Caco-2 (cell line): ENCODE measurements at regions not wholly inside any gene's neighbourhood (a gene's known extent, or its start where the extent isn't known, plus 50 kb on each side); places are given as distances from the start of the nearest gene placed in this dataset.
A peak's percentile ranks its signal among the peaks of the same experiment; 100 is the strongest.

Experiments
- BruUV-seq: library from RNA; stranded (reverse); fragments of 400-500 nt; replicated peaks from 2 replicates; lab custom pipeline; 2021; lab: Mats Ljungman, UMichigan
- CTCF ChIA-PET: fragments of 300-600 bp; sonication (Branson Sonifier 250); formaldehyde crosslinking; loops from one replicate; lab custom pipeline; 2022; ENCODE audit warnings: antibody characterized with exemption; lab: Charles Lee
- POLR2A ChIA-PET: fragments of 300-600 bp; sonication (Branson Sonifier 250); formaldehyde crosslinking; loops from one replicate; lab custom pipeline; 2022; ENCODE audit warnings: antibody characterized with exemption; lab: Charles Lee
- DNase-seq, 2 experiments: peaks; one replicate each; pipeline versions ENCODE4 v3.0.0 to v3.0.0-alpha.2; 2020 to 2022
- H3K27me3 ChIP-seq: replicated peaks from 2 replicates; pipeline ENCODE4 v1.6.0; 2011; ENCODE audit warnings: low read length; ENCODE audit not compliant: control insufficient read depth, insufficient read depth
- H3K36me3 ChIP-seq: 2 replicates; pipeline ENCODE4 v1.5.1; 2011; ENCODE audit warnings: low read length; ENCODE audit not compliant: control insufficient read depth, insufficient read depth
- H3K4me1 ChIP-seq: fragments of 250-450 bp; sonication (Bioruptor Pico); 2 replicates; pipeline ENCODE4 v1.5.1; 2020; ENCODE audit warnings: mild to moderate bottlenecking
- H3K4me3 ChIP-seq: 2 replicates; pipeline ENCODE4 v1.5.1; 2011; ENCODE audit warnings: low read depth, mild to moderate bottlenecking, control low read depth, low read length
- H3K9me3 ChIP-seq: fragments of 250-450 bp; sonication (Bioruptor Pico); 2 replicates; pipeline ENCODE4 v1.5.1; 2020; ENCODE audit warnings: mild to moderate bottlenecking, moderate library complexity
- H3K27ac Mint-ChIP-seq: one replicate; pipeline ENCODE4 v1.8.0; 2022; ENCODE audit warnings: mixed read lengths; ENCODE audit not compliant: unreplicated experiment
- H3K27me3 Mint-ChIP-seq: one replicate; pipeline ENCODE4 v1.8.0; 2022; ENCODE audit warnings: mixed read lengths; ENCODE audit not compliant: insufficient read depth, unreplicated experiment
- H3K36me3 Mint-ChIP-seq: one replicate; pipeline ENCODE4 v1.8.0; 2022; ENCODE audit warnings: mild to moderate bottlenecking, mixed read lengths; ENCODE audit not compliant: insufficient read depth, unreplicated experiment
- H3K4me1 Mint-ChIP-seq: one replicate; pipeline ENCODE4 v1.8.0; 2022; ENCODE audit warnings: low read depth, mixed read lengths; ENCODE audit not compliant: unreplicated experiment
- H3K4me3 Mint-ChIP-seq: one replicate; pipeline ENCODE4 v1.8.0; 2022; ENCODE audit warnings: mild to moderate bottlenecking, moderate library complexity, mixed read lengths; ENCODE audit not compliant: unreplicated experiment
- H3K9me3 Mint-ChIP-seq: one replicate; pipeline ENCODE4 v1.8.0; 2022; ENCODE audit warnings: mixed read lengths; ENCODE audit not compliant: unreplicated experiment
- CTCF ChIP-seq, 2 experiments: fragments of 200-600 bp in 1 of 2; IDR thresholded peaks; 1 replicate in 1 of 2; 2 replicates in 1 of 2; pipeline versions ENCODE4 v1.5.1 to v1.8.0; 2011 to 2022; ENCODE audit warnings: antibody characterized with exemption in 1 of 2, control low read depth in 1 of 2, inconsistent platforms in 1 of 2, low read depth in 1 of 2, low read length in 1 of 2, mild to moderate bottlenecking in 1 of 2, moderate library complexity in 1 of 2; ENCODE audit not compliant: insufficient read depth in 1 of 2, severe bottlenecking in 1 of 2, unreplicated experiment in 1 of 2
- intact Hi-C: fragments of 100-400 bp; cut with micrococcal nuclease; formaldehyde crosslinking; loops from one replicate; pipeline ENCODE4 v1.10.0; 2022; ENCODE audit not compliant: unreplicated experiment

- ChIA-PET POLR2A (no interaction called here), CTCF (no interaction called here)
- Mint-ChIP-seq H3K4me3 (no peak overlapping the region), H3K9me3 (peaks cover 26% of the 10 kb centered on the region), H3K27me3 (no peaks in the 10 kb centered on the region), H3K4me1 (peaks cover 16% of the 10 kb centered on the region), H3K36me3 (peaks cover 14% of the 10 kb centered on the region), H3K27ac (no peak overlapping the region)
- intact Hi-C loops: loop anchor here (5.0 to 10.0 kb wide), 2 partner anchors 169 to 372 kb away; no protein-coding TSS in a partner anchor
- no TSS peak for BruUV-seq
- H3K9me3 ChIP-seq: peaks cover 7% of the 10 kb centered on the region; the same call in 1 of the 2 replicates
- H3K4me1 ChIP-seq: peaks cover 59% of the 10 kb centered on the region
- TF ChIP-seq CTCF (IDR thresholded peaks at IDR 0.05; ENCODE audit: insufficient read depth in 1 of 2, low read depth in 1 of 2, low read length in 1 of 2, severe bottlenecking in 1 of 2, unreplicated experiment in 1 of 2): no peak
- DNase-seq: no peak
- no peaks in the 10 kb centered on the region for H3K27me3 ChIP-seq
- no peak overlapping the region for H3K4me3 ChIP-seq
- no peaks in the 10 kb centered on the region for H3K36me3 ChIP-seq
These were observed 374.4 kb upstream of the PRICKLE1 start for GRCh38 chr12:42963988-42964387.

GRCh38 chr12:42962384-42962783 is 372.8 kb upstream of the PRICKLE1 start:
- peaks cover 14% of the 10 kb centered on the region for H3K36me3 Mint-ChIP-seq
- ChIA-PET CTCF (interaction anchor here (0.7 kb wide), 1 partner anchor 76 kb away, joined by 3 read pairs; no protein-coding TSS in a partner anchor), POLR2A (no interaction called here)
- Histone ChIP-seq H3K9me3 (peaks cover 7% of the 10 kb centered on the region; the same call in 1 of the 2 replicates), H3K36me3 (no peaks in the 10 kb centered on the region), H3K27me3 (no peaks in the 10 kb centered on the region), H3K4me1 (peaks cover 43% of the 10 kb centered on the region), H3K4me3 (no peak overlapping the region)
- H3K27ac Mint-ChIP-seq: peak overlapping the region; percentile 88
- peaks cover 34% of the 10 kb centered on the region for H3K9me3 Mint-ChIP-seq
- H3K27me3 Mint-ChIP-seq: no peaks in the 10 kb centered on the region
- BruUV-seq: no TSS peak
- intact Hi-C loops: loop anchor here (5.0 to 10.0 kb wide), 2 partner anchors 168 to 370 kb away; no protein-coding TSS in a partner anchor
- DNase-seq: no peak
- peaks cover 22% of the 10 kb centered on the region for H3K4me1 Mint-ChIP-seq
- TF ChIP-seq CTCF (IDR thresholded peaks at IDR 0.05; ENCODE audit: insufficient read depth in 1 of 2, low read depth in 1 of 2, low read length in 1 of 2, severe bottlenecking in 1 of 2, unreplicated experiment in 1 of 2): no peak
- no peak overlapping the region for H3K4me3 Mint-ChIP-seq

- intact Hi-C loops: loop anchor here (1.0 to 10.0 kb wide), 3 partner anchors 39 to 369 kb away; no protein-coding TSS in a partner anchor
- Mint-ChIP-seq H3K9me3 (peaks cover 41% of the 10 kb centered on the region), H3K4me3 (no peak overlapping the region), H3K4me1 (peaks cover 22% of the 10 kb centered on the region), H3K27me3 (no peaks in the 10 kb centered on the region), H3K27ac (peak overlapping the region; percentile 88), H3K36me3 (peaks cover 14% of the 10 kb centered on the region)
- CTCF ChIA-PET: no interaction called here
- no peak for TF ChIP-seq CTCF (IDR thresholded peaks at IDR 0.05; ENCODE audit: insufficient read depth in 1 of 2, low read depth in 1 of 2, low read length in 1 of 2, severe bottlenecking in 1 of 2, unreplicated experiment in 1 of 2)
- POLR2A ChIA-PET: interaction anchor here (1.0 kb wide), 1 partner anchor 39 kb away, joined by 3 read pairs; no protein-coding TSS in a partner anchor
- Histone ChIP-seq H3K36me3 (no peaks in the 10 kb centered on the region), H3K27me3 (no peaks in the 10 kb centered on the region), H3K9me3 (peaks cover 7% of the 10 kb centered on the region; the same call in 1 of the 2 replicates), H3K4me1 (peaks cover 43% of the 10 kb centered on the region), H3K4me3 (no peak overlapping the region)
- BruUV-seq: no TSS peak
- DNase-seq: peak; percentile 80 to 91
These were observed 371.8 kb upstream of the PRICKLE1 start for GRCh38 chr12:42961395-42961794.
